Endothelial cell (in vitro differentiated cells): ENCODE measurements at regions not wholly inside any gene's neighbourhood (a gene's known extent, or its start where the extent isn't known, plus 50 kb on each side); places are given as distances from the start of the nearest gene placed in this dataset.

Experiments used
- DNase-seq: peaks from one replicate; pipeline ENCODE4 v3.0.0; 2021; ENCODE audit warnings: low spot score
- H3K27ac Mint-ChIP-seq: one replicate; pipeline ENCODE4 v1.8.0; 2021; ENCODE audit warnings: mixed read lengths, inconsistent platforms; ENCODE audit not compliant: unreplicated experiment
- H3K27me3 Mint-ChIP-seq: one replicate; pipeline ENCODE4 v1.8.0; 2021; ENCODE audit warnings: mild to moderate bottlenecking, moderate library complexity, mixed read lengths, inconsistent platforms; ENCODE audit not compliant: unreplicated experiment
- H3K36me3 Mint-ChIP-seq: one replicate; pipeline ENCODE4 v1.8.0; 2021; ENCODE audit warnings: mild to moderate bottlenecking, low read depth, mixed read lengths, inconsistent platforms; ENCODE audit not compliant: unreplicated experiment
- H3K4me1 Mint-ChIP-seq: one replicate; pipeline ENCODE4 v1.8.0; 2021; ENCODE audit warnings: mild to moderate bottlenecking, mixed read lengths, inconsistent platforms; ENCODE audit not compliant: unreplicated experiment
- H3K4me3 Mint-ChIP-seq: one replicate; pipeline ENCODE4 v1.8.0; 2021; ENCODE audit warnings: mild to moderate bottlenecking, mixed read lengths, inconsistent platforms; ENCODE audit not compliant: unreplicated experiment
- H3K9me3 Mint-ChIP-seq: one replicate; pipeline ENCODE4 v1.8.0; 2021; ENCODE audit warnings: mixed read lengths, inconsistent platforms; ENCODE audit not compliant: unreplicated experiment
- TF ChIP-seq, protein P1 (sequence below): fragments of 200-600 bp; sonication (generic); IDR thresholded peaks from one replicate; pipeline ENCODE4 v1.5.0; 2021; ENCODE audit warnings: antibody characterized with exemption; ENCODE audit not compliant: unreplicated experiment

DNA sequence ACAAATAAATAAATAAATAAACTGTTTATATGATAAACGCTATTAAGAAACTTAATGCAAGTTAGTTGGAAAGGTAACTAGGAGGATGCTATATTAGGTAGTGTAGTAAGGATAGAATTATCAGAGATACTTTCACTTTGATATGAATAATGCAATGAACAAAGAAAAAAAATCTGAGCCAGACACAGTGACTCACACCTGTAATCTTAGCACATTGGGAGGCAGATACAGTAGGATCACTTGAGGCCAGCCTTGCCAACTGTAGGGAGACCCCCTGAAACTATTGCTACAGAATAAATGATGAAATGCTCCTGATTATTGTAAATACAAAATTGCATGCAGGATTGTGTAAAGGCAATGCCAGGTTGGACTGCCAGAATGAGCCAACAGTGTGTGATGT lies 109.2 kb downstream of the ANXA2R start:
- peaks cover 4% of the 10 kb centered on the region for H3K27me3 Mint-ChIP-seq
- H3K4me3 Mint-ChIP-seq: no peak overlapping the region
- TF ChIP-seq, protein P1, sequence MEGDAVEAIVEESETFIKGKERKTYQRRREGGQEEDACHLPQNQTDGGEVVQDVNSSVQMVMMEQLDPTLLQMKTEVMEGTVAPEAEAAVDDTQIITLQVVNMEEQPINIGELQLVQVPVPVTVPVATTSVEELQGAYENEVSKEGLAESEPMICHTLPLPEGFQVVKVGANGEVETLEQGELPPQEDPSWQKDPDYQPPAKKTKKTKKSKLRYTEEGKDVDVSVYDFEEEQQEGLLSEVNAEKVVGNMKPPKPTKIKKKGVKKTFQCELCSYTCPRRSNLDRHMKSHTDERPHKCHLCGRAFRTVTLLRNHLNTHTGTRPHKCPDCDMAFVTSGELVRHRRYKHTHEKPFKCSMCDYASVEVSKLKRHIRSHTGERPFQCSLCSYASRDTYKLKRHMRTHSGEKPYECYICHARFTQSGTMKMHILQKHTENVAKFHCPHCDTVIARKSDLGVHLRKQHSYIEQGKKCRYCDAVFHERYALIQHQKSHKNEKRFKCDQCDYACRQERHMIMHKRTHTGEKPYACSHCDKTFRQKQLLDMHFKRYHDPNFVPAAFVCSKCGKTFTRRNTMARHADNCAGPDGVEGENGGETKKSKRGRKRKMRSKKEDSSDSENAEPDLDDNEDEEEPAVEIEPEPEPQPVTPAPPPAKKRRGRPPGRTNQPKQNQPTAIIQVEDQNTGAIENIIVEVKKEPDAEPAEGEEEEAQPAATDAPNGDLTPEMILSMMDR: no peak
- no peak for DNase-seq
- H3K4me1 Mint-ChIP-seq: no peaks in the 10 kb centered on the region
- H3K9me3 Mint-ChIP-seq: no peaks in the 10 kb centered on the region
- H3K36me3 Mint-ChIP-seq: no peaks in the 10 kb centered on the region
- H3K27ac Mint-ChIP-seq: no peak overlapping the region

DNA sequence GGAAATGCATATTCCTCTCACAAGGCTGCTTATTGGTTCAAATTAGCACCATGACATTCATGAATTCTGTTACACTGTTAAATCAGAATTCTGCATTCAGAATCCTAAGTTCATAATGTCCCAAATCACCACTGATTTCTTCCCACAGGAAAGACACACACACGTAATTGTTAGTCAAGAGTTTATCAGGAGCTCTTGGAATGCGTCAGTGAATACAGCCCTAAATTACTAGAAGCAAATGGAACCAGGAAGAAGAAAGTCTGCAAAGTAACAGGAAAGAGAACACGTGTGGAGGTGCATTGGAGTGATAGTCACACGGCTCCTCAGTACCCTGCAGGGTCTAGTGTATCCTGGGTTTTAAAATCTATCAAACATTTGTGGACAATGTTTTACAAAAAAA lies 110.2 kb downstream of the ANXA2R start:
- peaks cover 10% of the 10 kb centered on the region for H3K27me3 Mint-ChIP-seq
- TF ChIP-seq, protein P1: no peak
- no peaks in the 10 kb centered on the region for H3K4me1 Mint-ChIP-seq
- no peak for DNase-seq
- no peaks in the 10 kb centered on the region for H3K9me3 Mint-ChIP-seq
- no peak overlapping the region for H3K4me3 Mint-ChIP-seq
- no peaks in the 10 kb centered on the region for H3K36me3 Mint-ChIP-seq
- H3K27ac Mint-ChIP-seq: no peak overlapping the region

DNA sequence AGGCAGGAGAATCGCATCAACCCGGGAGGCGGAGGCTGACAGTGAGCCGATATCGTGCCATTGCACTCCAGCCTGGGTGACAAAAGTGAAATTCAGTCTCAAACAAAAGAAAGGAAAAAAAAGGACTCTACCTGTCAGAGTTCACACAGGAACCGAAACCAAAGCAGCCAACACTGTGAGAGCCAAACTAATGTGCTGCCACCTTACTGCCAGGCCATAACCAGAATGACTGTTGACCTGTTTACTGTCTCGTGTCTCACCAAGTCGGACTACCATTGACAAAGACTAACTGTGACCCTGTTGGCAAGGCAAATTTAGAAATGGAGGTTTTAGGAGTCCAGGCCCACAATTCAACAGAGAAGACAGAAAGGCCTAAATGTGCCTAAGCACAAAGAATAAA lies 112.4 kb downstream of the ANXA2R start:
- Mint-ChIP-seq H3K4me3 (no peak overlapping the region), H3K4me1 (no peaks in the 10 kb centered on the region), H3K27me3 (peaks cover 10% of the 10 kb centered on the region), H3K9me3 (no peaks in the 10 kb centered on the region), H3K36me3 (no peaks in the 10 kb centered on the region), H3K27ac (no peak overlapping the region)
- TF ChIP-seq, protein P1: no peak
- no peak for DNase-seq

DNA sequence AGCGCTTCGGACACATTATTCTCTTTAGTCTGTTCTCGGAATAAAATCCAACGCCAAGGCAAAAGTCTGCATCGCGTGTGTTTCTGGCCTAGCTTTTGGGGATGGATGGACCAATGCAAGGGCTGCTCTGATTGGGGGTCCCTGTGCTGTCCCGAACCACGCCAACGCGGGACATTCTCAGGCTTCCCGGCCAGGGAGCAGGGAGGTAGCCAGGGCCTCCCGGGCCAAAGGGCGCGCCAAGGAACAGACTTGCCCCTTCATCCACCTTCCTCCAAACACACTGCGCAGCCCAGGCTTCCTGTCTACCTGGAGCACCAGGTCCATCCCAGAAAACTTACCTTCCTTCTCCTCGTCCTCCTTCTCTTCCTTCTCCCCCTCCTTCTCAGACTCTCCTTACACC lies 113.0 kb upstream of the SELENOP start:
- no peak for DNase-seq
- peaks cover 6% of the 10 kb centered on the region for H3K27me3 Mint-ChIP-seq
- H3K9me3 Mint-ChIP-seq: no peaks in the 10 kb centered on the region
- TF ChIP-seq, protein P1: no peak
- H3K36me3 Mint-ChIP-seq: no peaks in the 10 kb centered on the region
- H3K4me1 Mint-ChIP-seq: no peaks in the 10 kb centered on the region
- no peak overlapping the region for H3K27ac Mint-ChIP-seq
- H3K4me3 Mint-ChIP-seq: no peak overlapping the region

DNA sequence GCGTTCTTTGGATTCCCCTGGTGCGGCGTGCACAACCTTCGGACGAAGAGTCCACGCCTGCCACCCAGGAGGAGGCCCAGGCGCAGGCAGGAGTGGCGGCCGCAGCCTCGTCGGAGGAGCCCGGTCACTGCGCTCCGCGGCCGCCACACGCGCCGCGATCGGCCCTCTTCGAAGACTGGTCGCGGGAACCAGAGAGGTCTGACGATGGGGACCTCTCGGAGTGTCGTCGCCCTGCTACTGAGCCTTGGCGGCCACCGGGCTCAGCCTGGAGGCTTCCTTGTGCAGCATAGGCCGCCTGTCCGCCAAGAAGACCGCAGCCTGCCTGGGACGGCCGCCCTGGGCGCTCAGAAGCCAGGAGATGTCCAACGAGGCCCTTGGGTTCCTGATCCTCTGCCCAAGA lies 112.5 kb upstream of the SELENOP start:
- H3K27ac Mint-ChIP-seq: no peak overlapping the region
- H3K4me3 Mint-ChIP-seq: no peak overlapping the region
- TF ChIP-seq, protein P1: no peak
- no peaks in the 10 kb centered on the region for H3K9me3 Mint-ChIP-seq
- no peaks in the 10 kb centered on the region for H3K4me1 Mint-ChIP-seq
- H3K27me3 Mint-ChIP-seq: peaks cover 6% of the 10 kb centered on the region
- DNase-seq: no peak
- H3K36me3 Mint-ChIP-seq: no peaks in the 10 kb centered on the region
